Trophoblast cell (in vitro differentiated cells and primary cell): ENCODE measurements at regions not wholly inside any gene's neighbourhood (a gene's known extent, or its start where the extent isn't known, plus 50 kb on each side); places are given as distances from the start of the nearest gene placed in this dataset.

Source experiments
- DNase-seq, 2 donors: peaks; one replicate each; pipeline ENCODE4 v3.0.0-alpha.2; 2016
- H2AFZ ChIP-seq: 2 replicates; pipeline ENCODE4 v1.6.1; 2013; ENCODE audit warnings: low read length, moderate library complexity, mild to moderate bottlenecking; ENCODE audit not compliant: insufficient read depth, poor library complexity
- H2AK5ac ChIP-seq: 2 replicates; pipeline ENCODE4 v1.6.1; 2013; ENCODE audit warnings: mild to moderate bottlenecking, low read length
- H2BK120ac ChIP-seq: 2 replicates; pipeline ENCODE4 v1.6.1; 2013; ENCODE audit warnings: low read length, mild to moderate bottlenecking, moderate library complexity; ENCODE audit not compliant: insufficient read depth, poor library complexity
- H2BK12ac ChIP-seq: 2 replicates; pipeline ENCODE4 v1.6.1; 2013; ENCODE audit warnings: mild to moderate bottlenecking, low read length, moderate library complexity
- H2BK5ac ChIP-seq: 2 replicates; pipeline ENCODE4 v1.6.1; 2013; ENCODE audit warnings: low read length, low read depth, moderate library complexity, mild to moderate bottlenecking; ENCODE audit not compliant: poor library complexity
- H3K14ac ChIP-seq: 2 replicates; pipeline ENCODE4 v1.6.1; 2013; ENCODE audit warnings: mild to moderate bottlenecking, low read length
- H3K18ac ChIP-seq: 2 replicates; pipeline ENCODE4 v1.6.1; 2013; ENCODE audit warnings: mild to moderate bottlenecking, low read length
- H3K23ac ChIP-seq: 2 replicates; pipeline ENCODE4 v1.6.1; 2013; ENCODE audit warnings: low read length
- H3K27ac ChIP-seq: 2 replicates; pipeline ENCODE4 v1.5.1; 2013; ENCODE audit warnings: low read depth, mild to moderate bottlenecking, inconsistent platforms, low read length, moderate library complexity
- H3K27me3 ChIP-seq: 2 replicates; pipeline ENCODE4 v1.6.1; 2013; ENCODE audit warnings: inconsistent platforms, mild to moderate bottlenecking, low read length, moderate library complexity; ENCODE audit not compliant: insufficient read depth
- H3K36me3 ChIP-seq, 2 experiments: 1 replicate in 1 of 2; 2 replicates in 1 of 2; pipeline ENCODE4 v1.6.1; 2013; ENCODE audit warnings: low read length in 2 of 2, mild to moderate bottlenecking in 2 of 2, moderate library complexity in 1 of 2; ENCODE audit not compliant: insufficient read depth in 2 of 2, control insufficient read depth in 1 of 2
- H3K4ac ChIP-seq: 2 replicates; pipeline ENCODE4 v1.6.1; 2013; ENCODE audit warnings: low read depth, mild to moderate bottlenecking, low read length, moderate library complexity
- H3K4me1 ChIP-seq, 2 experiments: 1 replicate in 1 of 2; 2 replicates in 1 of 2; pipeline ENCODE4 v1.6.1; 2013; ENCODE audit warnings: low read length in 2 of 2, mild to moderate bottlenecking in 2 of 2, moderate library complexity in 1 of 2; ENCODE audit not compliant: insufficient read depth in 2 of 2, control insufficient read depth in 1 of 2
- H3K4me2 ChIP-seq: 2 replicates; pipeline ENCODE4 v1.6.1; 2013; ENCODE audit warnings: inconsistent platforms, mild to moderate bottlenecking, low read length, moderate library complexity
- H3K4me3 ChIP-seq: 2 replicates; pipeline ENCODE4 v1.5.1; 2013; ENCODE audit warnings: mild to moderate bottlenecking, low read depth, low read length, inconsistent platforms
- H3K79me1 ChIP-seq: one replicate; pipeline ENCODE4 v1.6.1; 2013; ENCODE audit warnings: low read length
- H3K79me2 ChIP-seq: 2 replicates; pipeline ENCODE4 v1.6.1; 2013; ENCODE audit warnings: low read length, mild to moderate bottlenecking; ENCODE audit not compliant: control insufficient read depth, insufficient read depth, poor library complexity
- H3K9ac ChIP-seq: 2 replicates; pipeline ENCODE4 v1.6.1; 2013; ENCODE audit warnings: mild to moderate bottlenecking, low read length
- H3K9me3 ChIP-seq: 2 replicates; pipeline ENCODE4 v1.6.1; 2013; ENCODE audit warnings: low read depth, mild to moderate bottlenecking, control low read depth, inconsistent platforms, low read length; ENCODE audit not compliant: insufficient read depth
- H4K12ac ChIP-seq: 2 replicates; pipeline ENCODE4 v1.6.1; 2013; ENCODE audit warnings: low read depth, mild to moderate bottlenecking, low read length, moderate library complexity
- H4K8ac ChIP-seq: 2 replicates; pipeline ENCODE4 v1.6.1; 2013; ENCODE audit warnings: low read depth, mild to moderate bottlenecking, low read length, moderate library complexity
- H4K91ac ChIP-seq: one replicate; pipeline ENCODE4 v1.6.1; 2013; ENCODE audit warnings: low read depth, mild to moderate bottlenecking, low read length, moderate library complexity
- WGBS: extraction: QIAGEN DNeasy Blood & Tissue Kit; methylation state at CpG from one replicate; pipeline ENCODE4 v1.1.7; 2013; ENCODE audit warnings: missing lambda C conversion rate; ENCODE audit not compliant: insufficient read length, insufficient coverage; ENCODE audit errors: extremely low coverage; 5-methylcytosine and 5-hydroxymethylcytosine counted together

DNA sequence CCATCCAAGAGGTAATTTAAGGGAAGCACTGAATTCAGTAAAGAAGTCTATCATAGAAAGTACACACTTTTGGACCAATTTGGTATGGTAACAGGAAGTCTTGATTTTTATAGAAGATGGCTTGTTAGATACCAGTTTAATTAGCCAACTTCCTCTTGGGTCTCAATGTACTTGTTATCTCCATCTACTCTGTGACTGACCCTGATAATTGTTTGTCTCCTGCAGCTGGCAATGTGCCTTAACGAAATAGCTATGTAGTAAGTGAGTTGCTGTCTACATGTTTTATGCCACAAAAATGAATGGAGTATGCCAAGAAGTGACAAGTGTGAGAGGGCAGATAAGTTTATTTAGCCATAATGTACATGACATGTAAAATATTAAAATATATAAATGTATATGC is 410.5 kb upstream of the MAN1A1 start:
- H3K4me1 ChIP-seq: no peaks in the 10 kb centered on the region
- no peaks in the 10 kb centered on the region for H3K79me2 ChIP-seq
- no peak overlapping the region for H3K9ac ChIP-seq
- H3K27ac ChIP-seq: no peak overlapping the region
- no peak overlapping the region for H2BK5ac ChIP-seq
- H3K36me3 ChIP-seq: no peaks in the 10 kb centered on the region
- no peaks in the 10 kb centered on the region for H3K79me1 ChIP-seq
- H3K4me3 ChIP-seq: no peak overlapping the region
- no peak overlapping the region for H4K12ac ChIP-seq
- no peak overlapping the region for H2BK12ac ChIP-seq
- no peak for DNase-seq
- H2BK120ac ChIP-seq: no peak overlapping the region
- no peak overlapping the region for H4K91ac ChIP-seq
- no peak overlapping the region for H3K23ac ChIP-seq
- H3K14ac ChIP-seq: no peak overlapping the region
- no peak overlapping the region for H3K4ac ChIP-seq
- WGBS: no CpG with 5 or more reads among the region's 1 CpG
- no peak overlapping the region for H3K4me2 ChIP-seq
- no peak overlapping the region for H2AFZ ChIP-seq
- no peak overlapping the region for H3K18ac ChIP-seq
- no peak overlapping the region for H2AK5ac ChIP-seq
- no peak overlapping the region for H4K8ac ChIP-seq
- H3K27me3 ChIP-seq: no peaks in the 10 kb centered on the region
- H3K9me3 ChIP-seq: no peaks in the 10 kb centered on the region

DNA sequence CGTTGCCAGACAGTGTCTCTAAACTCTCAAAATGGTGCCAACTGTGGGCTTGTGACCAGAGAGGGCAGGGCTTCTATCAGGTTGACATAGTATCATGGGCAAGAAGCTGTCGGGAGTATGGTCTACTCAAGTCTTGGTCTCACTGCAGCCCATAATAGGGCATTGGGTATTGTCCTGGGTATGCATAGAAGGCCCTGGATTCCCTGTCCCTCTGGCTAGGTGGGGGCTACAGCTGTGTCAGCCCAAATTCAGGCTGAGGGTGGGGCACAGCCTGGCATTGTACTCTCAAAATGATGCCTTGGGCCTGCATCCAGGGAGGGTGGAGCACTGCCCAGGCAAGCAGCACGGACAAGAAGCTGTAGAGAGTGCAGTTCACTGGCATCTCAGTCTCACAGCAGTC is 408.8 kb upstream of the MAN1A1 start:
- no peak overlapping the region for H3K4me3 ChIP-seq
- H2AFZ ChIP-seq: no peak overlapping the region
- no peaks in the 10 kb centered on the region for H3K9me3 ChIP-seq
- H3K9ac ChIP-seq: no peak overlapping the region
- H3K27ac ChIP-seq: no peak overlapping the region
- no peak overlapping the region for H2BK12ac ChIP-seq
- WGBS: no CpG with 5 or more reads among the region's 3 CpGs
- H3K79me2 ChIP-seq: no peaks in the 10 kb centered on the region
- H2AK5ac ChIP-seq: no peak overlapping the region
- no peak overlapping the region for H3K23ac ChIP-seq
- H3K4me1 ChIP-seq: no peaks in the 10 kb centered on the region
- H4K12ac ChIP-seq: no peak overlapping the region
- no peak overlapping the region for H3K4ac ChIP-seq
- no peaks in the 10 kb centered on the region for H3K79me1 ChIP-seq
- no peak overlapping the region for H3K14ac ChIP-seq
- H4K8ac ChIP-seq: no peak overlapping the region
- H2BK120ac ChIP-seq: no peak overlapping the region
- H4K91ac ChIP-seq: no peak overlapping the region
- H3K36me3 ChIP-seq: no peaks in the 10 kb centered on the region
- no peak overlapping the region for H3K18ac ChIP-seq
- no peak overlapping the region for H2BK5ac ChIP-seq
- H3K27me3 ChIP-seq: no peaks in the 10 kb centered on the region
- H3K4me2 ChIP-seq: no peak overlapping the region
- DNase-seq: no peak

DNA sequence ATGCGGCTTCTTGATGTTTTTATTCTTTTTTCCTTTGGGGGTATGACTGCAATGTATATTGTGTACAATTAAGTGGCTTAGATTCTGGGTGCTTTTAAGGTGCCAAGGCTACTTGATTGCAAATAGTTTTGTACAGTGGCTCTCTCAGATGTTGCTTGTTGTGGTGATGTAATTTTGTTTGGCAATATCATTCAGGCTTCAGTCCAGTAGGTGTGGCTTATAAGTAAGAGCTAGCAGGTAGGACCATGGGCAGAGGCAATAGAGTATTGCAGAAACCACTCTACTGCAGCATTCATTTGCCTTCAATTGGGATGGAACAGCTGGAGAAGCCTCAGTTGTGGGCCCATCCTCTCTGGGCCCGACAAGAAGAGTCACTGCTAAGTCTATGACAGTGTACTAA is 407.9 kb upstream of the MAN1A1 start:
- Histone ChIP-seq H2BK12ac (no peak overlapping the region), H3K27ac (no peak overlapping the region), H3K27me3 (no peaks in the 10 kb centered on the region), H2AK5ac (no peak overlapping the region), H3K79me2 (no peaks in the 10 kb centered on the region), H3K4me1 (no peaks in the 10 kb centered on the region), H4K91ac (no peak overlapping the region), H3K14ac (no peak overlapping the region), H3K4me3 (no peak overlapping the region), H2BK120ac (no peak overlapping the region), H3K9me3 (no peaks in the 10 kb centered on the region), H3K4me2 (no peak overlapping the region), H3K4ac (no peak overlapping the region), H4K12ac (no peak overlapping the region), H2AFZ (no peak overlapping the region), H3K18ac (no peak overlapping the region), H4K8ac (no peak overlapping the region), H3K79me1 (no peaks in the 10 kb centered on the region), H3K23ac (no peak overlapping the region), H3K9ac (no peak overlapping the region), H2BK5ac (no peak overlapping the region), H3K36me3 (no peaks in the 10 kb centered on the region)
- DNase-seq: no peak
- no CpG with 5 or more reads among the region's 2 CpGs for WGBS

- no peak overlapping the region for H2BK120ac ChIP-seq
- H3K4me2 ChIP-seq: no peak overlapping the region
- H3K14ac ChIP-seq: no peak overlapping the region
- no peak overlapping the region for H3K18ac ChIP-seq
- H2AFZ ChIP-seq: no peak overlapping the region
- no peak overlapping the region for H2BK12ac ChIP-seq
- no CpG with 5 or more reads among the region's 4 CpGs for WGBS
- no peak overlapping the region for H4K12ac ChIP-seq
- H3K9me3 ChIP-seq: no peaks in the 10 kb centered on the region
- no peak overlapping the region for H3K4ac ChIP-seq
- no peaks in the 10 kb centered on the region for H3K79me1 ChIP-seq
- no peak overlapping the region for H4K91ac ChIP-seq
- H3K27me3 ChIP-seq: no peaks in the 10 kb centered on the region
- H3K4me3 ChIP-seq: no peak overlapping the region
- H2BK5ac ChIP-seq: no peak overlapping the region
- H3K79me2 ChIP-seq: no peaks in the 10 kb centered on the region
- no peak overlapping the region for H4K8ac ChIP-seq
- H2AK5ac ChIP-seq: no peak overlapping the region
- H3K4me1 ChIP-seq: no peaks in the 10 kb centered on the region
- DNase-seq: no peak
- H3K9ac ChIP-seq: no peak overlapping the region
- H3K23ac ChIP-seq: no peak overlapping the region
- H3K27ac ChIP-seq: no peak overlapping the region
- no peaks in the 10 kb centered on the region for H3K36me3 ChIP-seq
These were observed 399.8 kb upstream of the MAN1A1 start for GRCh38 chr6:119749335-119749734.
